NT2/D1 (cell line): ENCODE measurements at regions not wholly inside any gene's neighbourhood (a gene's known extent, or its start where the extent isn't known, plus 50 kb on each side); places are given as distances from the start of the nearest gene placed in this dataset.

Experiments used
- SUZ12 ChIP-seq: IDR thresholded peaks from 2 replicates; pipeline ENCODE4 v1.6.1; 2011; ENCODE audit not compliant: insufficient read length, insufficient read depth; ENCODE audit errors: extremely low read depth
- YY1 ChIP-seq: IDR thresholded peaks from 2 replicates; pipeline ENCODE4 v1.6.1; 2011; ENCODE audit not compliant: insufficient read length, insufficient read depth
- ZNF274 ChIP-seq: IDR thresholded peaks from 2 replicates; pipeline ENCODE4 v1.6.1; 2011; ENCODE audit warnings: mild to moderate bottlenecking, low read depth, low read length

DNA sequence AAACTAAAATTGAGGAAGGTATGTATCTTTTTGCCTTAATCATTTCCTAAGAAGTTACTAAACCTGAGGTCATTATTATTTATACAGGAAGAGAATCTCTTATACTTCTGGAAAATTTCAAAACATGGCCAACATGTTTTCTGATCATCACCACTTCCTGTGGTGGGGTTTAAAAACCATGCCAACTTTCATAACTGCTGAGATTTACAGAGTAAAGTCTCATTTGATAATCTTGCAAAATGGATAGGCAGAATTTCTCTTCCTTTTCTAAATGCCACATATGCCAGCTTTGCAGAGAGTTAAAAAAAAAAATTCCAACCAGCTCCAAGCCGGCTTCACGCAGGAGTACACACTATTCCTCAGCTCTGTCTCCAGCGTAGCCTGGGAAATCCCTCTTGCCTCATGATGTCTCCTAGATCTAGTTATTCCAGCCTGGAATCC is 124.3 kb upstream of the SPRED1 start:
- no peak for TF ChIP-seq ZNF274
- TF ChIP-seq YY1: no peak
- no peak for TF ChIP-seq SUZ12
